ENCODE measurements at regions not wholly inside any gene's neighbourhood (a gene's known extent, or its start where the extent isn't known, plus 50 kb on each side); places are given as distances from the start of the nearest gene placed in this dataset.

GRCh38 chr2:58460670-58461069 lies 219.5 kb upstream of the FANCL start:
- no peak for TF ChIP-seq CTCF (IDR thresholded peaks at IDR 0.05)
- TF ChIP-seq POLR2A (IDR thresholded peaks at IDR 0.05): no peak
